ENCODE measurements at regions not wholly inside any gene's neighbourhood (a gene's known extent, or its start where the extent isn't known, plus 50 kb on each side); places are given as distances from the start of the nearest gene placed in this dataset.
"Not testable (repeated sequence)": the region's sequence is repeated elsewhere in the genome, so short reads cannot be mapped to it uniquely, and the experiment has no call there.

GRCh38 chr6:130615816-130616215 lies 211.4 kb upstream of the SMLR1 start:
- H3K27ac ChIP-seq (ENCODE audit: low read depth, low read length): no peak overlapping the region
- H3K36me3 ChIP-seq (ENCODE audit: insufficient read depth, low read length): no peaks in the 10 kb centered on the region

GRCh38 chr6:130617658-130618057 lies 209.5 kb upstream of the SMLR1 start:
- Histone ChIP-seq H3K27me3 (ENCODE audit: control insufficient read depth in 1 of 2, insufficient read depth in 2 of 2, low read length in 2 of 2) (no peaks in the 10 kb centered on the region), H3K4me1 (ENCODE audit: insufficient read depth, low read length) (no peaks in the 10 kb centered on the region), H3K4me3 (ENCODE audit: low read depth in 1 of 2, low read length in 2 of 2) (no peak overlapping the region), H3K9ac (ENCODE audit: low read length) (no peak overlapping the region), H3K27ac (ENCODE audit: low read depth, low read length) (no peak overlapping the region), H3K36me3 (ENCODE audit: insufficient read depth, low read length) (no peaks in the 10 kb centered on the region), H3K9me3 (ENCODE audit: low read length) (no peaks in the 10 kb centered on the region)

More at GRCh38 chr6:130615816-130616215, 211.4 kb upstream of the SMLR1 start:
- Histone ChIP-seq H3K9me3 (ENCODE audit: low read length) (no peaks in the 10 kb centered on the region), H3K4me3 (ENCODE audit: low read depth in 1 of 2, low read length in 2 of 2) (no peak overlapping the region), H3K27me3 (ENCODE audit: control insufficient read depth in 1 of 2, insufficient read depth in 2 of 2, low read length in 2 of 2) (no peaks in the 10 kb centered on the region), H3K4me1 (ENCODE audit: insufficient read depth, low read length) (no peaks in the 10 kb centered on the region), H3K9ac (ENCODE audit: low read length) (no peak overlapping the region)

- H3K9ac ChIP-seq (ENCODE audit: low read length); H3K4me3 ChIP-seq (ENCODE audit: low read depth in 1 of 2, low read length in 2 of 2); H3K27me3 ChIP-seq (ENCODE audit: control insufficient read depth in 1 of 2, insufficient read depth in 2 of 2, low read length in 2 of 2); H3K4me1 ChIP-seq (ENCODE audit: insufficient read depth, low read length); H3K27ac ChIP-seq (ENCODE audit: low read depth, low read length); H3K36me3 ChIP-seq (ENCODE audit: insufficient read depth, low read length); H3K9me3 ChIP-seq (ENCODE audit: low read length): not testable (repeated sequence)
These were observed 208.4 kb upstream of the SMLR1 start for GRCh38 chr6:130618806-130619205.

- no peaks in the 10 kb centered on the region for H3K27me3 ChIP-seq (ENCODE audit: control insufficient read depth in 1 of 2, insufficient read depth in 2 of 2, low read length in 2 of 2)
- H3K4me3 ChIP-seq (ENCODE audit: low read depth in 1 of 2, low read length in 2 of 2): no peak overlapping the region
- H3K9ac ChIP-seq (ENCODE audit: low read length): no peak overlapping the region
- H3K4me1 ChIP-seq (ENCODE audit: insufficient read depth, low read length): no peaks in the 10 kb centered on the region
- H3K36me3 ChIP-seq (ENCODE audit: insufficient read depth, low read length): no peaks in the 10 kb centered on the region
- H3K27ac ChIP-seq (ENCODE audit: low read depth, low read length): no peak overlapping the region
- H3K9me3 ChIP-seq (ENCODE audit: low read length): peaks cover 7% of the 10 kb centered on the region
These were observed 206.8 kb upstream of the SMLR1 start for GRCh38 chr6:130620338-130620781.

- H3K4me1 ChIP-seq (ENCODE audit: insufficient read depth, low read length): no peaks in the 10 kb centered on the region
- H3K27me3 ChIP-seq (ENCODE audit: control insufficient read depth in 1 of 2, insufficient read depth in 2 of 2, low read length in 2 of 2): no peaks in the 10 kb centered on the region
- H3K9ac ChIP-seq (ENCODE audit: low read length): no peak overlapping the region
- H3K36me3 ChIP-seq (ENCODE audit: insufficient read depth, low read length): no peaks in the 10 kb centered on the region
- peaks cover 7% of the 10 kb centered on the region for H3K9me3 ChIP-seq (ENCODE audit: low read length)
- no peak overlapping the region for H3K4me3 ChIP-seq (ENCODE audit: low read depth in 1 of 2, low read length in 2 of 2)
- no peak overlapping the region for H3K27ac ChIP-seq (ENCODE audit: low read depth, low read length)
These were observed 205.1 kb upstream of the SMLR1 start for GRCh38 chr6:130622142-130622541.

GRCh38 chr6:130624046-130624445 lies 203.2 kb upstream of the SMLR1 start:
- Histone ChIP-seq H3K27me3 (ENCODE audit: control insufficient read depth in 1 of 2, insufficient read depth in 2 of 2, low read length in 2 of 2) (no peaks in the 10 kb centered on the region), H3K4me1 (ENCODE audit: insufficient read depth, low read length) (no peaks in the 10 kb centered on the region), H3K27ac (ENCODE audit: low read depth, low read length) (no peak overlapping the region), H3K36me3 (ENCODE audit: insufficient read depth, low read length) (no peaks in the 10 kb centered on the region), H3K9ac (ENCODE audit: low read length) (no peak overlapping the region), H3K9me3 (ENCODE audit: low read length) (peaks cover 7% of the 10 kb centered on the region), H3K4me3 (ENCODE audit: low read depth in 1 of 2, low read length in 2 of 2) (no peak overlapping the region)

GRCh38 chr6:130625825-130626527 lies 201.2 kb upstream of the SMLR1 start:
- Histone ChIP-seq H3K27me3 (ENCODE audit: control insufficient read depth in 1 of 2, insufficient read depth in 2 of 2, low read length in 2 of 2) (no peaks in the 10 kb centered on the region), H3K4me3 (ENCODE audit: low read depth in 1 of 2, low read length in 2 of 2) (no peak overlapping the region), H3K27ac (ENCODE audit: low read depth, low read length) (no peak overlapping the region), H3K36me3 (ENCODE audit: insufficient read depth, low read length) (no peaks in the 10 kb centered on the region), H3K9me3 (ENCODE audit: low read length) (peaks cover 7% of the 10 kb centered on the region), H3K4me1 (ENCODE audit: insufficient read depth, low read length) (no peaks in the 10 kb centered on the region), H3K9ac (ENCODE audit: low read length) (no peak overlapping the region)

- Histone ChIP-seq H3K27me3 (ENCODE audit: control insufficient read depth in 1 of 2, insufficient read depth in 2 of 2, low read length in 2 of 2) (no peaks in the 10 kb centered on the region), H3K4me1 (ENCODE audit: insufficient read depth, low read length) (no peaks in the 10 kb centered on the region), H3K36me3 (ENCODE audit: insufficient read depth, low read length) (no peaks in the 10 kb centered on the region), H3K4me3 (ENCODE audit: low read depth in 1 of 2, low read length in 2 of 2) (no peak overlapping the region), H3K9me3 (ENCODE audit: low read length) (no peaks in the 10 kb centered on the region), H3K27ac (ENCODE audit: low read depth, low read length) (no peak overlapping the region), H3K9ac (ENCODE audit: low read length) (no peak overlapping the region)
These were observed 198.3 kb upstream of the SMLR1 start for GRCh38 chr6:130628862-130629261.

GRCh38 chr6:130629640-130630039 lies 197.6 kb upstream of the SMLR1 start:
- H3K9ac ChIP-seq (ENCODE audit: low read length): no peak overlapping the region
- H3K27me3 ChIP-seq (ENCODE audit: control insufficient read depth in 1 of 2, insufficient read depth in 2 of 2, low read length in 2 of 2): no peaks in the 10 kb centered on the region
- H3K36me3 ChIP-seq (ENCODE audit: insufficient read depth, low read length): no peaks in the 10 kb centered on the region
- H3K4me1 ChIP-seq (ENCODE audit: insufficient read depth, low read length): no peaks in the 10 kb centered on the region
- no peak overlapping the region for H3K4me3 ChIP-seq (ENCODE audit: low read depth in 1 of 2, low read length in 2 of 2)
- no peak overlapping the region for H3K27ac ChIP-seq (ENCODE audit: low read depth, low read length)
- no peaks in the 10 kb centered on the region for H3K9me3 ChIP-seq (ENCODE audit: low read length)

GRCh38 chr6:130632277-130632676 lies 194.9 kb upstream of the SMLR1 start:
- Histone ChIP-seq H3K4me1 (ENCODE audit: insufficient read depth, low read length) (no peaks in the 10 kb centered on the region), H3K27ac (ENCODE audit: low read depth, low read length) (no peak overlapping the region), H3K9me3 (ENCODE audit: low read length) (no peaks in the 10 kb centered on the region), H3K4me3 (ENCODE audit: low read depth in 1 of 2, low read length in 2 of 2) (no peak overlapping the region), H3K9ac (ENCODE audit: low read length) (no peak overlapping the region), H3K27me3 (ENCODE audit: control insufficient read depth in 1 of 2, insufficient read depth in 2 of 2, low read length in 2 of 2) (no peaks in the 10 kb centered on the region), H3K36me3 (ENCODE audit: insufficient read depth, low read length) (no peaks in the 10 kb centered on the region)

- no peaks in the 10 kb centered on the region for H3K9me3 ChIP-seq (ENCODE audit: low read length)
- H3K4me1 ChIP-seq (ENCODE audit: insufficient read depth, low read length): no peaks in the 10 kb centered on the region
- no peaks in the 10 kb centered on the region for H3K36me3 ChIP-seq (ENCODE audit: insufficient read depth, low read length)
- no peak overlapping the region for H3K27ac ChIP-seq (ENCODE audit: low read depth, low read length)
- H3K27me3 ChIP-seq (ENCODE audit: control insufficient read depth in 1 of 2, insufficient read depth in 2 of 2, low read length in 2 of 2): no peaks in the 10 kb centered on the region
- H3K9ac ChIP-seq (ENCODE audit: low read length): no peak overlapping the region
- no peak overlapping the region for H3K4me3 ChIP-seq (ENCODE audit: low read depth in 1 of 2, low read length in 2 of 2)
These were observed 194.3 kb upstream of the SMLR1 start for GRCh38 chr6:130632897-130633296.

GRCh38 chr6:130643361-130643760 lies 183.8 kb upstream of the SMLR1 start:
- no peaks in the 10 kb centered on the region for H3K9me3 ChIP-seq (ENCODE audit: low read length)
- no peak overlapping the region for H3K4me3 ChIP-seq (ENCODE audit: low read depth in 1 of 2, low read length in 2 of 2)
- H3K27me3 ChIP-seq (ENCODE audit: control insufficient read depth in 1 of 2, insufficient read depth in 2 of 2, low read length in 2 of 2): no peaks in the 10 kb centered on the region
- H3K27ac ChIP-seq (ENCODE audit: low read depth, low read length): no peak overlapping the region
- H3K9ac ChIP-seq (ENCODE audit: low read length): no peak overlapping the region
- H3K36me3 ChIP-seq (ENCODE audit: insufficient read depth, low read length): no peaks in the 10 kb centered on the region
- H3K4me1 ChIP-seq (ENCODE audit: insufficient read depth, low read length): no peaks in the 10 kb centered on the region
